T-cell (primary cell): ENCODE measurements at regions not wholly inside any gene's neighbourhood (a gene's known extent, or its start where the extent isn't known, plus 50 kb on each side); places are given as distances from the start of the nearest gene placed in this dataset.

ENCODE experiments used
- ATAC-seq, 4 experiments: fragments of 200-7000 bp in 3 of 4; fragments of 150-1000 bp in 1 of 4; cut with Tn5 transposase; replicated peaks in 1 of 4; 1 replicate in 3 of 4; 2 replicates in 1 of 4; pipeline ENCODE4 v1.10.0; 2021; ENCODE audit warnings: moderate library complexity in 3 of 4, mild to moderate bottlenecking in 2 of 4, moderate number of reproducible peaks in 1 of 4
- CTCF ChIA-PET, 2 donors: fragments of 300-600 bp; sonication (Branson Sonifier 250); formaldehyde crosslinking; loops; one replicate each; lab custom pipeline; 2022; ENCODE audit warnings: antibody characterized with exemption in 2 of 2; lab: Charles Lee
- POLR2A ChIA-PET, 2 donors: fragments of 300-600 bp; sonication (Branson Sonifier 250); formaldehyde crosslinking; loops; one replicate each; lab custom pipeline; 2022; ENCODE audit warnings: antibody characterized with exemption in 2 of 2; lab: Charles Lee
- DNase-seq, 35 experiments: peaks; one replicate each; pipeline versions ENCODE4 v3.0.0 to v3.0.0-alpha.2; 2013 to 2023
- H3K27ac ChIP-seq: one replicate; pipeline ENCODE4 v1.5.1; 2013; ENCODE audit warnings: low read length
- H3K27me3 ChIP-seq, 2 experiments: replicated peaks in 1 of 2; 1 replicate in 1 of 2; 2 replicates in 1 of 2; pipeline versions ENCODE4 v1.6.1 to v1.7.0; 2013; ENCODE audit warnings: low read length in 1 of 2, mixed read lengths in 1 of 2; ENCODE audit not compliant: control insufficient read depth in 2 of 2, insufficient read depth in 2 of 2; ENCODE audit errors: extremely low read depth in 1 of 2
- H3K36me3 ChIP-seq, 2 donors: 1 replicate in 1 of 2; 2 replicates in 1 of 2; pipeline versions ENCODE4 v1.6.1 to v1.7.0; 2013; ENCODE audit warnings: low read length in 1 of 2; ENCODE audit not compliant: control insufficient read depth in 2 of 2, insufficient read depth in 1 of 2; ENCODE audit errors: extremely low read depth in 1 of 2
- H3K4me1 ChIP-seq, 2 experiments: 1 replicate in 1 of 2; 2 replicates in 1 of 2; pipeline versions ENCODE4 v1.6.1 to v1.7.0; 2013; ENCODE audit warnings: low read length in 2 of 2, mixed read lengths in 1 of 2; ENCODE audit not compliant: insufficient read depth in 2 of 2, control insufficient read depth in 1 of 2; ENCODE audit errors: extremely low read depth in 1 of 2
- H3K4me3 ChIP-seq, 2 donors: 1 replicate in 1 of 2; 2 replicates in 1 of 2; pipeline versions ENCODE4 v1.5.1 to v1.7.0; 2013; ENCODE audit warnings: mild to moderate bottlenecking in 2 of 2, low read length in 1 of 2, moderate library complexity in 1 of 2; ENCODE audit not compliant: control insufficient read depth in 1 of 2; ENCODE audit errors: extremely low read depth in 1 of 2
- H3K9me3 ChIP-seq: 2 replicates; pipeline ENCODE4 v1.7.0; 2013
- H3K27ac Mint-ChIP-seq, 2 donors: one replicate each; pipeline ENCODE4 v1.8.0; 2020 to 2021; ENCODE audit warnings: mild to moderate bottlenecking in 2 of 2, mixed read lengths in 2 of 2
- H3K27me3 Mint-ChIP-seq, 2 donors: one replicate each; pipeline ENCODE4 v1.8.0; 2021 to 2022; ENCODE audit warnings: mixed read lengths in 2 of 2
- H3K36me3 Mint-ChIP-seq: one replicate; pipeline ENCODE4 v1.8.0; 2021; ENCODE audit warnings: mixed read lengths
- H3K4me1 Mint-ChIP-seq, 3 donors: one replicate each; pipeline ENCODE4 v1.8.0; 2020 to 2022; ENCODE audit warnings: mixed read lengths in 3 of 3, mild to moderate bottlenecking in 1 of 3
- H3K4me3 Mint-ChIP-seq, 3 donors: one replicate each; pipeline ENCODE4 v1.8.0; 2020 to 2022; ENCODE audit warnings: mild to moderate bottlenecking in 3 of 3, mixed read lengths in 3 of 3, moderate library complexity in 3 of 3
- H3K9me3 Mint-ChIP-seq, 3 donors: one replicate each; pipeline ENCODE4 v1.8.0; 2020 to 2022; ENCODE audit warnings: mixed read lengths in 3 of 3
- WGBS: methylation state at CpG from one replicate; pipeline ENCODE4 v1.1.5; 2013; ENCODE audit warnings: missing lambda C conversion rate; ENCODE audit not compliant: insufficient coverage; 5-methylcytosine and 5-hydroxymethylcytosine counted together

DNA sequence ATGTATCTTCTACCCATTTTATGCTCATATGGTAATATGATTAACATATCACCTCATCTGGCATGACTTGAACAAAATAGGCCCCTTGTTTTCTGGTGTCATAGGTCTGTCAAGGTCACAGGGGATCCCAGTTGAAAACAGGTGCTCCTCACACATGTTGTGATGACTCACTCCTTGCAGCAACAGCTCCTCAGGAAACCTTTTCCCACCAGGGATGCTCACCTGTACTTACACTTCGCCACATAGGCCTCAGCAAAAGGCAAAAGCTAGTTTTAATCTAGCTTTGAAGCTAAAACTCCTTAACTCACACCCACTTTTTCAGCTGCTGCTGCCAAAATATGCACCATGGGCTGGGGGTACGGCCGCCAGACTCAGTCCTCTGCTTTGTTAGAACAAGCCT, 110.0 kb upstream of the SOX21 start:
- Mint-ChIP-seq H3K27me3 (peaks cover 8 to 14% of the 10 kb centered on the region in 2 donors), H3K36me3 (no peaks in the 10 kb centered on the region), H3K4me1 (no peaks in the 10 kb centered on the region), H3K27ac (no peak overlapping the region), H3K4me3 (no peak overlapping the region), H3K9me3 (no peaks in the 10 kb centered on the region)
- Histone ChIP-seq H3K36me3 (no peaks in the 10 kb centered on the region), H3K27ac (no peak overlapping the region), H3K4me1 (no peaks in the 10 kb centered on the region), H3K4me3 (no peak overlapping the region), H3K27me3 (no peaks in the 10 kb centered on the region), H3K9me3 (no peaks in the 10 kb centered on the region)
- 83% methylated on average over 3 of the region's 3 CpGs for WGBS
- POLR2A ChIA-PET: no interaction called here
- ATAC-seq (no peak), DNase-seq (no peak)
- CTCF ChIA-PET: no interaction called here

DNA sequence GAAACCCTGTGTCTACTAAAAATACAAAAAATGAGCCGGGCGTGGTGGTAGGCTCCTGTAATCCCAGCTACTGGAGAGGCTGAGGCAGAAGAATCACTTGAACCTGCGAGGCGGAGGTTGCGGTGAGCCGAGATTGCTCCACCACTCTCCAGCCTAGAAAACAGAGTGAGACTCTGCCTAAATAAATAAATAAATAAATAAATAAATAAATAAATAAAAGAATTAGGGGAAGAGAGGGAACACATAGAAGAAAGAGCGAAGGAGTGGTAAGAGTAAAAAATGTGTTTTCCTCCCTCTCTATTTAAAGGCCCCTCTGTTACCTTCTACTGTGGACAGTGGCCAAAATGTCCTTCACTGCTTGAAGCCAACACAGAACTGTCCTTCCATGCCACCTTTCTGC, 103.9 kb upstream of the SOX21 start:
- DNase-seq: no peak
- H3K36me3 ChIP-seq: no peaks in the 10 kb centered on the region
- no peaks in the 10 kb centered on the region for H3K4me1 Mint-ChIP-seq
- no peak overlapping the region for H3K27ac Mint-ChIP-seq
- H3K9me3 ChIP-seq: no peaks in the 10 kb centered on the region
- POLR2A ChIA-PET: no interaction called here
- 80% methylated on average over 2 of the region's 7 CpGs for whole genome bisulfite sequencing
- H3K27me3 ChIP-seq: no peaks in the 10 kb centered on the region
- no peak overlapping the region for H3K27ac ChIP-seq
- CTCF ChIA-PET: no interaction called here
- no peaks in the 10 kb centered on the region for H3K4me1 ChIP-seq
- H3K27me3 Mint-ChIP-seq: peaks cover 3 to 13% of the 10 kb centered on the region in 2 donors
- no peaks in the 10 kb centered on the region for H3K9me3 Mint-ChIP-seq
- H3K4me3 Mint-ChIP-seq: no peak overlapping the region
- ATAC-seq: no peak
- H3K4me3 ChIP-seq: no peak overlapping the region
- no peaks in the 10 kb centered on the region for H3K36me3 Mint-ChIP-seq

DNA sequence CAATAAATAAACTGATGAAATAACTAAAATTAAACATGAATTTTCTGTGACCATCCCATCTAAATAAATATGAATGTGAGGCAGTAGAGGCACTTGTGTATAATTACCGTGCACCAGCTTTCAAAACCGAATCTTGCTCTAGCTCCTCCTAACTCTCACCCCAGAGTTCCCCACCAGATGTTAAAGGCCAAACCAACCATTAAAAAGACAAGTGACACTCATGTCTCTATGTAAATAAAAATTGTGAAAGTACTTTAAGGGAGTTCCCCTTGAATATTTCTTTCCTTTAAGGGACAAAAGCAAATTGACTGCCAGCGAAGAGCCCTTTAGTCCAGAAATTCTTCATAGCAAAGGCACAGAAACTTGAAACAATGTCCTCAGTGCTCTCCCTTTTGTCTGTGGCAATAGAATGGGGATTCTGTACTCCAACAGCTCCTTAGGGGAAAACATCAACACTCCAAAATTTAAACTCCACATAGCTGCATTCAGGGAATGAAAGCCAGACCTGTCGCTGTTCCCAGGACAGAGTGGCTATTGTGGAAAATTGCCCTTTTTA, 101.7 kb upstream of the SOX21 start:
- Mint-ChIP-seq H3K27me3 (peaks cover 0 to 11% of the 10 kb centered on the region in 2 donors), H3K4me1 (no peaks in the 10 kb centered on the region), H3K9me3 (no peaks in the 10 kb centered on the region), H3K4me3 (no peak overlapping the region), H3K36me3 (no peaks in the 10 kb centered on the region), H3K27ac (no peak overlapping the region)
- H3K4me1 ChIP-seq: no peaks in the 10 kb centered on the region
- 100% methylated on average over 1 of the region's 4 CpGs for WGBS
- CTCF ChIA-PET: no interaction called here
- no peaks in the 10 kb centered on the region for H3K27me3 ChIP-seq
- DNase-seq: no peak
- H3K4me3 ChIP-seq: no peak overlapping the region
- H3K9me3 ChIP-seq: no peaks in the 10 kb centered on the region
- POLR2A ChIA-PET: no interaction called here
- no peaks in the 10 kb centered on the region for H3K36me3 ChIP-seq
- no peak overlapping the region for H3K27ac ChIP-seq
- no peak for ATAC-seq

DNA sequence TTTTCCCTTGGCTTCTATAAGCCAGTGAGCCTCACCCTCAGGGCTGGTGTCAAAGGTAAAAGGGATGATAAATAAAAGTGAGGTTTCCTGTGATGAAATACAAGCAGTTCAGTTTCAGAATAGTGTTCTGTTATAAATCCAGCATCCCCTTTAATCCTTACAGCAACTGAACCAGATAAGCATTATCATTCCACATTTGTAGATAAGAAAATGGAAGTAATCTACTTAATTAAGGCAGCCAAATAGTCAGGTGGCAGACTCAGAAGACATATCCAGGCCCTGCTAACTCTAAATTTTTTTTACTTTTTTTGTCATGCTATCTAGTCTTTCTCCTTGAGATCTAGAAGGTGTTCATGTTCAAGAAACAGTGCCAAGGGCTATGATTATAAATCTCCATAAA, 99.4 kb upstream of the SOX21 start:
- Histone ChIP-seq H3K27me3 (no peaks in the 10 kb centered on the region), H3K4me3 (no peak overlapping the region), H3K27ac (no peak overlapping the region), H3K9me3 (no peaks in the 10 kb centered on the region), H3K36me3 (no peaks in the 10 kb centered on the region), H3K4me1 (no peaks in the 10 kb centered on the region)
- H3K4me1 Mint-ChIP-seq: no peaks in the 10 kb centered on the region
- H3K36me3 Mint-ChIP-seq: no peaks in the 10 kb centered on the region
- ChIA-PET POLR2A (interaction anchor here in 1 of 2 donors (0.6 kb wide), 1 partner anchor 14 kb away, joined by 8 read pairs; no protein-coding TSS in a partner anchor), CTCF (no interaction called here)
- peaks cover 0 to 11% of the 10 kb centered on the region in 2 donors for H3K27me3 Mint-ChIP-seq
- no peak for ATAC-seq
- H3K9me3 Mint-ChIP-seq: no peaks in the 10 kb centered on the region
- no peak overlapping the region for H3K27ac Mint-ChIP-seq
- no peak for DNase-seq
- H3K4me3 Mint-ChIP-seq: no peak overlapping the region

DNA sequence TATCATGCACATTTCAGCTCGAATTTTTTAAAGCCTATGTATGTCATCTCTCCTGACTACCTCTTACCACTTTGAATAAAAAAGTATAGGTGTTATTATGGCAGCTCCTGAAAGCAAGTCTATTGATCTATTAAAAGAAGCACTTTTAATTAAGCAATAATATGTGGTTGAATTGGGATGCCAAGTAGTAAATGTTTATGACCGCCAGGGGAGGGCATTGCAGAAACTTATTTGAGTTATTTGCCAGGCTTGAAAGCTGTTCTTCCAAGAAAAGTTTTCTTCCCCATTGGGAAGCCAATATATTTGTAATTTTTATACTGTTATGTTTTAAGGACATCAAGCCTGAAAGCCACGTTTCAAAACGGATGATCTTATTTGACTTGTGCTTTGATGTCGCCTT, 88.1 kb upstream of the SOX21 start:
- Mint-ChIP-seq H3K36me3 (no peaks in the 10 kb centered on the region), H3K4me3 (no peak overlapping the region), H3K27me3 (peaks cover 1 to 5% of the 10 kb centered on the region in 2 donors), H3K27ac (no peak overlapping the region), H3K9me3 (no peaks in the 10 kb centered on the region), H3K4me1 (no peaks in the 10 kb centered on the region)
- WGBS: no CpG with 5 or more reads among the region's 5 CpGs
- Histone ChIP-seq H3K9me3 (no peaks in the 10 kb centered on the region), H3K27me3 (no peaks in the 10 kb centered on the region), H3K4me3 (no peak overlapping the region), H3K36me3 (no peaks in the 10 kb centered on the region), H3K27ac (no peak overlapping the region), H3K4me1 (no peaks in the 10 kb centered on the region)
- ChIA-PET CTCF (no interaction called here), POLR2A (interaction anchor here in 1 of 2 donors (0.7 kb wide), 1 partner anchor 141 kb away, joined by 3 read pairs; no protein-coding TSS in a partner anchor)
- ATAC-seq (no peak), DNase-seq (no peak)

DNA sequence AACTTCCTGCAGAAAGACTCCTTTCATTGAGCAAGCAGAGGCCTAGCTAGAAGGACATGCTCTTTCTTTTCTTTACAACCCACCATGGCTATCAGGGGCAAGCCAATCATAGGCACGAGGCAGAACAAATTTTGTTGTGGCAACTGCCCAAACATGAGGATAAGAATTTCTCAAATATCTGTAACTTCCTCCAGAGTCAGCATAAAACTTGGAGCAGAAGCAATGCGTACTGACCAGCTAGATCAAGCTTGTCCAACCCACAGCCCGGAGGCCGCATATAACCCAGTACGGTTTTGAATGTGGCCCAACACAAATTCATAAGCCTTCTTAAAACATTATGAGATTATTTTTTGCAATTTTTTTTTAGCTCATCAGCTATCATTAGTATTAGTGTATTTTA, 87.0 kb upstream of the SOX21 start:
- no peaks in the 10 kb centered on the region for H3K36me3 ChIP-seq
- no peaks in the 10 kb centered on the region for H3K4me1 Mint-ChIP-seq
- H3K4me1 ChIP-seq: no peaks in the 10 kb centered on the region
- no peaks in the 10 kb centered on the region for H3K36me3 Mint-ChIP-seq
- CTCF ChIA-PET: no interaction called here
- no peaks in the 10 kb centered on the region for H3K27me3 ChIP-seq
- H3K27ac Mint-ChIP-seq: no peak overlapping the region
- H3K27me3 Mint-ChIP-seq: peaks cover 1 to 5% of the 10 kb centered on the region in 2 donors
- no peaks in the 10 kb centered on the region for H3K9me3 Mint-ChIP-seq
- POLR2A ChIA-PET: no interaction called here
- H3K4me3 Mint-ChIP-seq: no peak overlapping the region
- no peak overlapping the region for H3K27ac ChIP-seq
- no peaks in the 10 kb centered on the region for H3K9me3 ChIP-seq
- no peak overlapping the region for H3K4me3 ChIP-seq
- 83% methylated on average over 1 of the region's 5 CpGs for WGBS
- DNase-seq (no peak), ATAC-seq (no peak)

DNA sequence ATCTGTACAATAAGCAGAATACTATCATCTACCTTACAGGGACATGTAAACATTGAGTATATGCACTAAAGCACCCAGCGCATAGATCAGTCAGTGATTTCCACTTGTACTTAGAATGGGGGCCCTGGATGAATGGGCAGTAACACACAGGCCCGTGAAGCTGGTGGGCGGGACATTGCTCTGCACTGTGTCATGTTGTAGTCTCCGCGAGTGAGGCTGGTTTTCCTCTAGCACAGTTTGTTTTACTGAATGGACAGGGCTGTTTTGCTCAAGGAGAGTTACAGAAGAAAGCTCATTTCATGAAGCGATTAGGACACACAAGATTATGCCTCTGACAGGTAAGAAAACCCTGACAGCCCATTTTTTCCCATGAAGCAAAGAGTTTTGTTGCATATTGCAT, 86.4 kb upstream of the SOX21 start:
- POLR2A ChIA-PET: no interaction called here

More for the DNA sequence above, 86.4 kb upstream of the SOX21 start:
- ATAC-seq (no peak), DNase-seq (no peak)
- H3K36me3 ChIP-seq: no peaks in the 10 kb centered on the region
- no peaks in the 10 kb centered on the region for H3K9me3 Mint-ChIP-seq
- no peaks in the 10 kb centered on the region for H3K36me3 Mint-ChIP-seq
- H3K27ac ChIP-seq: no peak overlapping the region
- H3K4me3 ChIP-seq: no peak overlapping the region
- no peaks in the 10 kb centered on the region for H3K4me1 ChIP-seq
- no peaks in the 10 kb centered on the region for H3K9me3 ChIP-seq
- no peaks in the 10 kb centered on the region for H3K27me3 ChIP-seq
- CTCF ChIA-PET: interaction anchor here in 1 of 2 donors (0.6 kb wide), 1 partner anchor 739 kb away, joined by 3 read pairs; no protein-coding TSS in a partner anchor
- no peak overlapping the region for H3K4me3 Mint-ChIP-seq
- no peaks in the 10 kb centered on the region for H3K4me1 Mint-ChIP-seq
- H3K27me3 Mint-ChIP-seq: peaks cover 0 to 2% of the 10 kb centered on the region in 2 donors
- no peak overlapping the region for H3K27ac Mint-ChIP-seq
- 85% methylated on average over 6 of the region's 6 CpGs for WGBS
